Mucosa of rectum (tissue), 2 donors: ENCODE measurements at regions not wholly inside any gene's neighbourhood (a gene's known extent, or its start where the extent isn't known, plus 50 kb on each side); places are given as distances from the start of the nearest gene placed in this dataset.
"Not testable (repeated sequence)": the region's sequence is repeated elsewhere in the genome, so short reads cannot be mapped to it uniquely, and the experiment has no call there.

Source experiments
- H3K27ac ChIP-seq, 2 donors: one replicate each; pipeline ENCODE4 v1.7.0; 2013; ENCODE audit warnings: inconsistent platforms in 2 of 2, low read depth in 2 of 2, low read length in 2 of 2
- H3K27me3 ChIP-seq, 2 donors: one replicate each; pipeline ENCODE4 v1.7.0; 2013; ENCODE audit warnings: low read length in 2 of 2; ENCODE audit not compliant: control insufficient read depth in 2 of 2, insufficient read depth in 2 of 2
- H3K36me3 ChIP-seq, 2 donors: one replicate each; pipeline ENCODE4 v1.7.0; 2013; ENCODE audit warnings: low read length in 2 of 2; ENCODE audit not compliant: control insufficient read depth in 2 of 2, insufficient read depth in 2 of 2
- H3K4me1 ChIP-seq, 2 donors: one replicate each; pipeline ENCODE4 v1.7.0; 2013; ENCODE audit warnings: low read length in 2 of 2, mild to moderate bottlenecking in 1 of 2; ENCODE audit not compliant: control insufficient read depth in 2 of 2, insufficient read depth in 2 of 2
- H3K4me3 ChIP-seq, 2 donors: one replicate each; pipeline ENCODE4 v1.7.0; 2013; ENCODE audit warnings: low read length in 2 of 2
- H3K9ac ChIP-seq, 2 donors: one replicate each; pipeline ENCODE4 v1.7.0; 2013; ENCODE audit warnings: low read length in 2 of 2, low read depth in 1 of 2, mild to moderate bottlenecking in 1 of 2
- H3K9me3 ChIP-seq, 2 donors: one replicate each; pipeline ENCODE4 v1.7.0; 2013; ENCODE audit warnings: low read length in 2 of 2; ENCODE audit not compliant: control insufficient read depth in 2 of 2
- donor health status: healthy.
- donor health status: Normal muscosa, but diverticular disease.

GRCh38 chr6:102763891-102764290 lies 1370.4 kb downstream of the GRIK2 start:
- no peaks in the 10 kb centered on the region for H3K9me3 ChIP-seq
- H3K36me3 ChIP-seq, result no peaks in the 10 kb centered on the region
- H3K27me3 ChIP-seq, result no peaks in the 10 kb centered on the region
- no peak overlapping the region for H3K9ac ChIP-seq
- H3K4me3 ChIP-seq, result no peak overlapping the region
- H3K27ac ChIP-seq, result no peak overlapping the region
- no peaks in the 10 kb centered on the region for H3K4me1 ChIP-seq

GRCh38 chr6:102761872-102762271 lies 1368.4 kb downstream of the GRIK2 start:
- Histone ChIP-seq H3K4me3 (no peak overlapping the region), H3K36me3 (no peaks in the 10 kb centered on the region)

GRCh38 chr6:102759415-102759814 lies 1365.9 kb downstream of the GRIK2 start:
- H3K9me3 ChIP-seq, result no peaks in the 10 kb centered on the region
- H3K36me3 ChIP-seq, result no peaks in the 10 kb centered on the region
- no peak overlapping the region for H3K27ac ChIP-seq
- no peaks in the 10 kb centered on the region for H3K27me3 ChIP-seq
- H3K4me3 ChIP-seq, result no peak overlapping the region
- H3K4me1 ChIP-seq, result no peaks in the 10 kb centered on the region
- H3K9ac ChIP-seq, result no peak overlapping the region

More at GRCh38 chr6:102761872-102762271, 1368.4 kb downstream of the GRIK2 start:
- no peak overlapping the region for H3K9ac ChIP-seq
- no peaks in the 10 kb centered on the region for H3K9me3 ChIP-seq
- no peaks in the 10 kb centered on the region for H3K27me3 ChIP-seq
- no peak overlapping the region for H3K27ac ChIP-seq
- H3K4me1 ChIP-seq, result no peaks in the 10 kb centered on the region

- H3K27me3 ChIP-seq, H3K9me3 ChIP-seq, H3K4me1 ChIP-seq, H3K36me3 ChIP-seq, H3K4me3 ChIP-seq, H3K27ac ChIP-seq, H3K9ac ChIP-seq: not testable (repeated sequence)
Observed at GRCh38 chr6:102758536-102758935, 1365.0 kb downstream of the GRIK2 start.

GRCh38 chr6:102749210-102749971 lies 1355.9 kb downstream of the GRIK2 start:
- no peaks in the 10 kb centered on the region for H3K9me3 ChIP-seq
- H3K27ac ChIP-seq, result no peak overlapping the region
- no peaks in the 10 kb centered on the region for H3K36me3 ChIP-seq
- no peaks in the 10 kb centered on the region for H3K27me3 ChIP-seq
- H3K9ac ChIP-seq, result no peak overlapping the region
- no peaks in the 10 kb centered on the region for H3K4me1 ChIP-seq
- no peak overlapping the region for H3K4me3 ChIP-seq

- no peak overlapping the region for H3K27ac ChIP-seq
- no peaks in the 10 kb centered on the region for H3K27me3 ChIP-seq
- H3K4me3 ChIP-seq, result no peak overlapping the region
- no peaks in the 10 kb centered on the region for H3K4me1 ChIP-seq
- H3K9me3 ChIP-seq, result no peaks in the 10 kb centered on the region
- H3K36me3 ChIP-seq, result no peaks in the 10 kb centered on the region
- no peak overlapping the region for H3K9ac ChIP-seq
Observed at GRCh38 chr6:102746941-102747340, 1353.4 kb downstream of the GRIK2 start.

GRCh38 chr6:102742754-102743356 lies 1349.3 kb downstream of the GRIK2 start:
- H3K4me1 ChIP-seq, result no peaks in the 10 kb centered on the region
- H3K27me3 ChIP-seq, result no peaks in the 10 kb centered on the region
- H3K27ac ChIP-seq, result no peak overlapping the region
- H3K9me3 ChIP-seq, result no peaks in the 10 kb centered on the region
- H3K4me3 ChIP-seq, result no peak overlapping the region
- H3K9ac ChIP-seq, result no peak overlapping the region
- no peaks in the 10 kb centered on the region for H3K36me3 ChIP-seq

GRCh38 chr6:102742028-102742427 lies 1348.5 kb downstream of the GRIK2 start:
- no peak overlapping the region for H3K4me3 ChIP-seq
- no peak overlapping the region for H3K27ac ChIP-seq
- no peaks in the 10 kb centered on the region for H3K36me3 ChIP-seq
- H3K9me3 ChIP-seq, result no peaks in the 10 kb centered on the region
- H3K9ac ChIP-seq, result no peak overlapping the region
- no peaks in the 10 kb centered on the region for H3K27me3 ChIP-seq
- H3K4me1 ChIP-seq, result no peaks in the 10 kb centered on the region

GRCh38 chr6:102736941-102737368 lies 1343.4 kb downstream of the GRIK2 start:
- H3K4me3 ChIP-seq, result no peak overlapping the region
- H3K9ac ChIP-seq, result no peak overlapping the region
- H3K9me3 ChIP-seq, result no peaks in the 10 kb centered on the region
- no peaks in the 10 kb centered on the region for H3K27me3 ChIP-seq
- no peaks in the 10 kb centered on the region for H3K36me3 ChIP-seq
- H3K4me1 ChIP-seq, result no peaks in the 10 kb centered on the region
- H3K27ac ChIP-seq, result no peak overlapping the region

- Histone ChIP-seq H3K4me1 (no peaks in the 10 kb centered on the region), H3K9ac (no peak overlapping the region), H3K36me3 (no peaks in the 10 kb centered on the region), H3K27me3 (no peaks in the 10 kb centered on the region), H3K4me3 (no peak overlapping the region), H3K9me3 (no peaks in the 10 kb centered on the region), H3K27ac (no peak overlapping the region)
Observed at GRCh38 chr6:102732898-102733297, 1339.4 kb downstream of the GRIK2 start.
